HepG2 (cell line): ENCODE measurements at regions not wholly inside any gene's neighbourhood (a gene's known extent, or its start where the extent isn't known, plus 50 kb on each side); places are given as distances from the start of the nearest gene placed in this dataset.
"Not testable (repeated sequence)": the region's sequence is repeated elsewhere in the genome, so short reads cannot be mapped to it uniquely, and the experiment has no call there.

Experiments
- ATAC-seq: fragments of 200-7000 bp; cut with Tn5 transposase; 3 replicates; pipeline ENCODE4 v1.9.1; 2020; ENCODE audit warnings: mild to moderate bottlenecking, moderate library complexity
- BruUV-seq: library from RNA; stranded (reverse); fragments of 400-500 nt; replicated peaks from 2 replicates; lab custom pipeline; 2021; lab: Mats Ljungman, UMichigan
- CTCF ChIA-PET: fragments of 300-600 bp; formaldehyde crosslinking; extraction: SDS; loops from one replicate; lab custom pipeline; 2021; ENCODE audit warnings: low total read pairs, inconsistent platforms, low intra/inter-chr PET ratio; lab: Yijun Ruan, JAX
- POLR2A ChIA-PET: fragments of 350-600 bp; sonication (Branson Sonifier 250); formaldehyde crosslinking; loops from one replicate; lab custom pipeline; 2020; ENCODE audit warnings: antibody characterized with exemption, inconsistent platforms; lab: Yijun Ruan, JAX
- DNase-seq: peaks from one replicate; pipeline ENCODE4 v3.0.0-alpha.2; 2015; ENCODE audit warnings: low spot score
- FAIRE-seq: peaks from 3 replicates; lab custom pipeline; 2011; peaks lifted over from hg19 to GRCh38; lab: Jason Lieb, UNC
- H2AFZ ChIP-seq: one replicate; pipeline ENCODE4 v1.6.1; 2011; ENCODE audit warnings: low read length, inconsistent platforms
- H3K27ac ChIP-seq: fragments of 300-600 bp; 3 replicates; pipeline ENCODE4 v1.8.0; 2011; ENCODE audit warnings: mixed run types, mild to moderate bottlenecking, mixed read lengths, low read length, inconsistent platforms; ENCODE audit not compliant: insufficient read depth; ENCODE audit errors: extremely low read length
- H3K27me3 ChIP-seq, 2 experiments: fragments of 200-600 bp in 1 of 2; 2 replicates in 1 of 2; 3 replicates in 1 of 2; pipeline versions ENCODE4 v1.6.0 to v1.8.0; 2011; ENCODE audit warnings: low read length in 2 of 2, mild to moderate bottlenecking in 2 of 2, moderate library complexity in 2 of 2, inconsistent platforms in 1 of 2; ENCODE audit not compliant: insufficient read depth in 2 of 2, control insufficient read depth in 1 of 2
- H3K36me3 ChIP-seq, 2 experiments: fragments of 200-600 bp in 1 of 2; replicated peaks in 1 of 2; 2 replicates in 1 of 2; 3 replicates in 1 of 2; pipeline versions ENCODE4 v1.5.1 to v1.8.0; 2011; ENCODE audit warnings: low read length in 2 of 2, inconsistent platforms in 1 of 2; ENCODE audit not compliant: insufficient read depth in 2 of 2, control insufficient read depth in 1 of 2
- H3K4me1 ChIP-seq: 2 replicates; pipeline ENCODE4 v1.5.1; 2012; ENCODE audit warnings: low read length, inconsistent platforms; ENCODE audit not compliant: insufficient read depth
- H3K4me2 ChIP-seq: 2 replicates; pipeline ENCODE4 v1.6.0; 2011; ENCODE audit warnings: low read depth, low read length, inconsistent platforms
- H3K4me3 ChIP-seq, 3 experiments: fragments of 200-600 bp in 1 of 3; sonication (generic), shearing (Covaris generic) in 1 of 3; replicated peaks in 1 of 3; 2 replicates each; pipeline ENCODE4 v1.5.1; 2011 to 2016; ENCODE audit warnings: low read length in 3 of 3, inconsistent platforms in 2 of 3, low read depth in 2 of 3, mild to moderate bottlenecking in 2 of 3, control low read depth in 1 of 3, mixed read lengths in 1 of 3; ENCODE audit not compliant: insufficient read depth in 1 of 3
- H3K79me2 ChIP-seq: one replicate; pipeline ENCODE4 v1.6.1; 2011; ENCODE audit warnings: low read length, inconsistent platforms; ENCODE audit not compliant: insufficient read depth
- H3K9ac ChIP-seq: 2 replicates; pipeline ENCODE4 v1.6.0; 2011; ENCODE audit warnings: mild to moderate bottlenecking, low read depth, low read length, inconsistent platforms; ENCODE audit not compliant: insufficient read depth
- H3K9me3 ChIP-seq: 2 replicates; pipeline ENCODE4 v1.5.1; 2012; ENCODE audit warnings: mild to moderate bottlenecking, low read length
- H4K20me1 ChIP-seq: 2 replicates; pipeline ENCODE4 v1.6.0; 2011; ENCODE audit warnings: inconsistent platforms, mild to moderate bottlenecking, low read length, moderate library complexity; ENCODE audit not compliant: insufficient read depth
- CTCF ChIP-seq: sonication (generic); formaldehyde crosslinking; IDR thresholded peaks from 2 replicates; pipeline ENCODE4 v1.5.0; 2020; ENCODE audit warnings: mild to moderate bottlenecking, missing genetic modification reagents, moderate library complexity
- WGBS: methylation state at CpG from one replicate; pipeline ENCODE4 v1.1.6; 2017; ENCODE audit warnings: low lambda C conversion rate; 5-methylcytosine and 5-hydroxymethylcytosine counted together
- in situ Hi-C: cut with HindIII; loops from 2 replicates; pipeline ENCODE4 v1.10.0; 2017; ENCODE audit warnings: low pct_unique_long_range_greater_than_20kb; ENCODE audit not compliant: extremely low pct_ligation_motif_present
- intact Hi-C: fragments of 100-400 bp; cut with micrococcal nuclease; formaldehyde crosslinking; loops from one replicate; pipeline ENCODE4 v1.10.0; 2022; ENCODE audit not compliant: unreplicated experiment

- H3K9ac ChIP-seq, BruUV-seq, H3K36me3 ChIP-seq, H3K79me2 ChIP-seq, DNase-seq, CTCF ChIA-PET, H2AFZ ChIP-seq, in situ Hi-C loops, H3K4me2 ChIP-seq, intact Hi-C loops, H3K4me1 ChIP-seq, H3K4me3 ChIP-seq, H3K9me3 ChIP-seq, H3K27me3 ChIP-seq, H3K27ac ChIP-seq, POLR2A ChIA-PET, H4K20me1 ChIP-seq: not testable (repeated sequence)
- ATAC-seq: peak; percentile 83
- 0 out of 2 replicates have a peak, but pooled peaks have one; percentile 12 for TF ChIP-seq CTCF (CRISPR knock-in tag)
- peak; percentile 69 for FAIRE-seq
- 5% methylated on average over 5 of the region's 5 CpGs for WGBS
Observed at GRCh38 chr2:90226465-90227072, 1535.1 kb downstream of the RPIA start.

- not testable (repeated sequence) for ATAC-seq
Observed at GRCh38 chr2:90231199-90231598, 1539.7 kb downstream of the RPIA start.

DNA sequence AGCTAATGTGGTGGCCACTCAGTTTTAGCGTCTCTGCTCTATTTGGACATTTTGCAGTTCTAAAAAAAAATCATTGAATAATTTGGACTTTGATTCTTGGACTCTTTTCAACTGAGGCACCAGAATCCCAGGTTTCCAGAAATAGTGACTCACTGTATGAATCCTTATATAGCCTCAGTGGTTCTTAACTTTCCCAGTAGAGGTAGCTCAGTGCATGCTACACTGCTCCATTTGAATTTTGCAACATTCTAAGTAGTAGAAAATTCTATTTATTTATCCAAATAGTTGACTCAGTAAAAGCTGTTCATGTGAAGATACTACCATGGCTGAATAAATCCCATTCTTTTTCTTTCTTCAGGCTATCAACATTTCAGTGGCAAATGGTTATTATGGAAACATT is 1544.0 kb downstream of the RPIA start:
- in situ Hi-C loops, ATAC-seq, POLR2A ChIA-PET, H3K36me3 ChIP-seq, FAIRE-seq, H3K79me2 ChIP-seq, H3K4me1 ChIP-seq, H4K20me1 ChIP-seq, H3K27ac ChIP-seq, H2AFZ ChIP-seq, BruUV-seq, CTCF ChIA-PET, H3K9me3 ChIP-seq, intact Hi-C loops, H3K27me3 ChIP-seq, H3K4me3 ChIP-seq, H3K9ac ChIP-seq, DNase-seq, H3K4me2 ChIP-seq: not testable (repeated sequence)
- 0% methylated on average over 1 of the region's 1 CpG for WGBS

More at GRCh38 chr2:90231199-90231598, 1539.7 kb downstream of the RPIA start:
- H3K9me3 ChIP-seq, H3K4me3 ChIP-seq, POLR2A ChIA-PET, H3K36me3 ChIP-seq, H3K4me2 ChIP-seq, CTCF ChIA-PET, H3K27me3 ChIP-seq, H2AFZ ChIP-seq, FAIRE-seq, H3K79me2 ChIP-seq, H3K9ac ChIP-seq, H4K20me1 ChIP-seq, in situ Hi-C loops, intact Hi-C loops, DNase-seq, BruUV-seq, H3K27ac ChIP-seq, H3K4me1 ChIP-seq: not testable (repeated sequence)
- WGBS: 34% methylated on average over 4 of the region's 4 CpGs
